GM12878 (cell line): ENCODE measurements at regions not wholly inside any gene's neighbourhood (a gene's known extent, or its start where the extent isn't known, plus 50 kb on each side); places are given as distances from the start of the nearest gene placed in this dataset.
A peak's percentile ranks its signal among the peaks of the same experiment; 100 is the strongest.
"Not testable (repeated sequence)": the region's sequence is repeated elsewhere in the genome, so short reads cannot be mapped to it uniquely, and the experiment has no call there.

Experiments
- ATAC-seq: fragments of 200-7000 bp; cut with Tn5 transposase; 3 replicates; pipeline ENCODE4 v1.9.1; 2020; ENCODE audit warnings: mild to moderate bottlenecking, moderate library complexity
- BruUV-seq: library from RNA; stranded (reverse); fragments of 400-500 nt; replicated peaks from 2 replicates; lab custom pipeline; 2021; lab: Mats Ljungman, UMichigan
- CTCF ChIA-PET: fragments of 300-600 bp; sonication (Branson Sonifier 250); formaldehyde crosslinking; extraction: SDS; loops from one replicate; lab custom pipeline; 2021; ENCODE audit warnings: inconsistent platforms; lab: Yijun Ruan, JAX
- POLR2A ChIA-PET: fragments of 350-600 bp; formaldehyde crosslinking; extraction: SDS; loops from one replicate; lab custom pipeline; 2021; ENCODE audit warnings: inconsistent platforms; lab: Charles Lee
- RAD21 ChIA-PET: fragments of 300-600 bp; sonication (Branson Sonifier 250); formaldehyde crosslinking; loops from one replicate; lab custom pipeline; 2023; ENCODE audit warnings: antibody characterized with exemption; ENCODE audit not compliant: unreplicated experiment; lab: Charles Lee
- SMC1A ChIA-PET: fragments of 300-600 bp; sonication (Branson Sonifier 250); formaldehyde crosslinking; loops from one replicate; lab custom pipeline; 2023; ENCODE audit not compliant: unreplicated experiment, uncharacterized antibody; lab: Charles Lee
- DNase-seq: peaks from one replicate; pipeline ENCODE4 v3.0.0-alpha.2; 2011; ENCODE audit warnings: low read depth, low spot score
- FAIRE-seq: peaks from 3 replicates; lab custom pipeline; 2011; peaks lifted over from hg19 to GRCh38; lab: Jason Lieb, UNC
- H2AFZ ChIP-seq: 2 replicates; pipeline ENCODE4 v1.6.0; 2011; ENCODE audit warnings: low read depth, low read length, control low read depth; ENCODE audit not compliant: control insufficient read depth
- H3K27ac ChIP-seq: 2 replicates; pipeline ENCODE4 v1.5.1; 2011; ENCODE audit warnings: control low read depth; ENCODE audit not compliant: control insufficient read depth, insufficient read depth
- H3K27me3 ChIP-seq, 2 experiments: replicated peaks in 1 of 2; 2 replicates each; pipeline versions ENCODE4 v1.6.0 to v1.6.1; 2011; ENCODE audit warnings: low read length in 1 of 2; ENCODE audit not compliant: control insufficient read depth in 2 of 2, insufficient read depth in 2 of 2
- H3K36me3 ChIP-seq, 2 experiments: 2 replicates each; pipeline ENCODE4 v1.5.1; 2011; ENCODE audit warnings: low read length in 1 of 2; ENCODE audit not compliant: control insufficient read depth in 2 of 2, insufficient read depth in 2 of 2
- H3K4me1 ChIP-seq: 2 replicates; pipeline ENCODE4 v1.6.1; 2011; ENCODE audit warnings: mild to moderate bottlenecking, low read length, moderate library complexity, mixed read lengths; ENCODE audit not compliant: control insufficient read depth, insufficient read depth
- H3K4me2 ChIP-seq: 2 replicates; pipeline ENCODE4 v1.6.0; 2011; ENCODE audit warnings: control low read depth; ENCODE audit not compliant: control insufficient read depth, insufficient read depth
- H3K4me3 ChIP-seq: fragments of 200-600 bp; sonication (generic); 2 replicates; pipeline ENCODE4 v1.5.1; 2016
- H3K79me2 ChIP-seq: 2 replicates; pipeline ENCODE4 v1.6.0; 2011; ENCODE audit warnings: low read length; ENCODE audit not compliant: control insufficient read depth, insufficient read depth
- H3K9ac ChIP-seq: 2 replicates; pipeline ENCODE4 v1.8.0; 2011; ENCODE audit warnings: low read length, control low read depth, mixed read lengths; ENCODE audit not compliant: control insufficient read depth, insufficient read depth
- H3K9me3 ChIP-seq: replicated peaks from 3 replicates; pipeline ENCODE4 v1.5.1; 2011; ENCODE audit warnings: mild to moderate bottlenecking, low read length; ENCODE audit not compliant: control insufficient read depth, insufficient read depth
- H4K20me1 ChIP-seq: 2 replicates; pipeline ENCODE4 v1.6.0; 2011; ENCODE audit not compliant: control insufficient read depth, insufficient read depth
- SPI1 ChIP-seq: IDR thresholded peaks from 2 replicates; pipeline ENCODE4 v1.6.1; 2011; ENCODE audit warnings: low read depth, mild to moderate bottlenecking, low read length, moderate library complexity, borderline replicate concordance; ENCODE audit not compliant: insufficient read depth
- WGBS: methylation state at CpG from one replicate; pipeline ENCODE4 v1.1.6; 2016; ENCODE audit warnings: low lambda C conversion rate; ENCODE audit not compliant: insufficient replicate concordance, insufficient coverage; ENCODE audit errors: missing lambda C conversion rate; 5-methylcytosine and 5-hydroxymethylcytosine counted together
- in situ Hi-C: fragments of 300-500 bp; cut with MboI; formaldehyde crosslinking; loops from 9 replicates; pipeline ENCODE4 v1.14.3; 2018; ENCODE audit warnings: mixed read lengths
- intact Hi-C: fragments of 100-400 bp; cut with micrococcal nuclease; formaldehyde crosslinking; loops from one replicate; pipeline ENCODE4 v1.14.2; 2022; ENCODE audit not compliant: unreplicated experiment

DNA sequence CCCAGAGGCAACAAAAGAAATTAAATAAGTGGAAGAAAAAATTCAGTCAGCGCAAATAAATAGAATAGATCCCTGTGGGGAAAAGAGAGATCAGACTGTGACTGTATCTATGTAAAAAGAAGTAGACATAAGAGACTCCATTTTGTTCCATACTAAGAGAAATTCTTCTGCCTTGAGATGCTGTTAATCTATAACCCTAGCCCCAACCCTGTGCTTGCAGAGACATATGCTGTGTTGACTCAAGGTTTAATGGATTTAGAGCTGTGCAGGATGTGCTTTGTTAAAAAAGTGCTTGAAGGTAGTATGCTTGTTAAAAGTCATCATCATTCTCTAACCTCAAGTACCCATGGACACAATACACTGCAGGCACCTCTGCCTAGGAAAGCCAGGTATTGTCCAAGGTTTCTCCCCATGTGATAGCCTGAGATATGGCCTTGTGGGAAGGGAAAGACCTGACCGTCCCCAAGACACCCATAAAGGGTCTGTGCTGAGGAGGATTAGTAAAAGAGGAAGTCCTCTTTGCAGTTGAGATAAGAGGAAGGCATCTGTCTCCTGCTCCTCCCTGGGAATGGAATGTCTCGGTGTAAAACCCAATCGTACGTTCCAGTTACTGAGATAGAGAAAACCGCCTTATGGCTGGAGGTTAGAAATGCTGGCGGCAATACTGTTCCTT lies 161.8 kb downstream of the GPX5 start:
- H2AFZ ChIP-seq, RAD21 ChIA-PET, H3K79me2 ChIP-seq, H3K27ac ChIP-seq, H4K20me1 ChIP-seq, FAIRE-seq, H3K4me1 ChIP-seq, H3K27me3 ChIP-seq, H3K9me3 ChIP-seq, DNase-seq, H3K4me2 ChIP-seq, H3K9ac ChIP-seq, POLR2A ChIA-PET, H3K4me3 ChIP-seq, BruUV-seq, H3K36me3 ChIP-seq, ATAC-seq: not testable (repeated sequence)
- intact Hi-C loops (loop anchor here (2.0 to 10.0 kb wide), 3 partner anchors 149 to 900 kb away; partner anchors contain the start of gene OR2H2), in situ Hi-C loops (loop anchor here (5.0 kb wide), 1 partner anchor 330 kb away; no protein-coding TSS in a partner anchor)
- ChIA-PET SMC1A (interaction anchor here (2.0 kb wide), 1 partner anchor 329 kb away, joined by 6 read pairs; no protein-coding TSS in a partner anchor), CTCF (interaction anchor here (0.6 to 1.3 kb wide), 4 partner anchors 324 to 903 kb away, joined by 3 to 4 read pairs (median 3); no protein-coding TSS in a partner anchor)
- 0 out of 2 replicates have a peak, but pooled peaks have one; percentile 14 for TF ChIP-seq SPI1
- 46% methylated on average over 7 of the region's 7 CpGs for WGBS

DNA sequence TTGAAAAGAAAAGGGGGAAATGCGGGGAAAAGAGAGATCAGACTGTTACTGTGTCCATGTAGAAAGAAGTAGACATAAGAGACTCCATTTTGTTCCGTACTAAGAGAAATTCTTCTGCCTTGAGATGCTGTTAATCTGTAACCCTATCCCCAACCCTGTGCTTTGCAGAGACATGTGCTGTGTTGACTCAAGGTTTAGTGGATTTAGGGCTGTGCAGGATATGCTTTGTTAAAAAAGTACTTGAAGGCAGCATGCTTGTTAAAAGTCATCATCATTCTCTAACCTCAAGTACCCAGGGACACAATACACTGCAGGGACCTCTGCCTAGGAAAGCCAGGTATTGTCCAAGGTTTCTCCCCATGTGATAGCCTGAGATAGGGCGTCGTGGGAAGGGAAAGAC lies 166.3 kb downstream of the GPX5 start:
- intact Hi-C loops, H3K4me3 ChIP-seq, H3K9me3 ChIP-seq, RAD21 ChIA-PET, POLR2A ChIA-PET, H3K36me3 ChIP-seq, H3K79me2 ChIP-seq, BruUV-seq, ATAC-seq, H4K20me1 ChIP-seq, SMC1A ChIA-PET, FAIRE-seq, H3K4me2 ChIP-seq, H2AFZ ChIP-seq, H3K9ac ChIP-seq, H3K4me1 ChIP-seq, CTCF ChIA-PET, DNase-seq, H3K27ac ChIP-seq: not testable (repeated sequence)
- H3K27me3 ChIP-seq: peaks cover 5 to 15% of the 10 kb centered on the region in 2 experiments
- WGBS: 11% methylated on average over 4 of the region's 4 CpGs
- in situ Hi-C loops: loop anchor here (10.0 kb wide), 1 partner anchor 903 kb away; no protein-coding TSS in a partner anchor
